GM19395 (cell line): ENCODE measurements at regions not wholly inside any gene's neighbourhood (a gene's known extent, or its start where the extent isn't known, plus 50 kb on each side); places are given as distances from the start of the nearest gene placed in this dataset.
A peak's percentile ranks its signal among the peaks of the same experiment; 100 is the strongest.

Experiments used
- ATAC-seq: cut with Tn5 transposase; IDR thresholded peaks from one replicate; pipeline ENCODE4 v1.9.1; 2021; ENCODE audit warnings: mild to moderate bottlenecking, moderate library complexity; ENCODE audit not compliant: unreplicated experiment

GRCh38 chr21:24294171-24294570 lies 1313.1 kb downstream of the MRPL39 start:
- ATAC-seq = no peak

GRCh38 chr21:24290151-24290833 lies 1317.0 kb downstream of the MRPL39 start:
- ATAC-seq = no peak

- no peak for ATAC-seq
These were observed 1317.7 kb downstream of the MRPL39 start for GRCh38 chr21:24289539-24289938.

GRCh38 chr21:24280596-24280995 lies 1326.7 kb downstream of the MRPL39 start:
- ATAC-seq = no peak

- no peak for ATAC-seq
These were observed 1328.6 kb downstream of the MRPL39 start for GRCh38 chr21:24278711-24279110.

- ATAC-seq = no peak
These were observed 1331.1 kb downstream of the MRPL39 start for GRCh38 chr21:24276204-24276603.

- no peak for ATAC-seq
These were observed 1331.7 kb downstream of the MRPL39 start for GRCh38 chr21:24275616-24276015.

- no peak for ATAC-seq
These were observed 1334.8 kb downstream of the MRPL39 start for GRCh38 chr21:24272521-24272938.

- no peak for ATAC-seq
These were observed 1341.3 kb downstream of the MRPL39 start for GRCh38 chr21:24265987-24266386.

GRCh38 chr21:24260751-24261150 lies 1346.5 kb downstream of the MRPL39 start:
- no peak for ATAC-seq

GRCh38 chr21:24259241-24259640 lies 1348.0 kb downstream of the MRPL39 start:
- ATAC-seq = no peak

- no peak for ATAC-seq
These were observed 1351.7 kb downstream of the MRPL39 start for GRCh38 chr21:24255591-24255990.

GRCh38 chr21:24225431-24225830 lies 1381.8 kb downstream of the MRPL39 start:
- no peak for ATAC-seq

GRCh38 chr21:24224422-24224821 lies 1382.9 kb downstream of the MRPL39 start:
- ATAC-seq = no peak

GRCh38 chr21:24223624-24224023 lies 1383.7 kb downstream of the MRPL39 start:
- ATAC-seq = no peak

- ATAC-seq = no peak
These were observed 1384.6 kb downstream of the MRPL39 start for GRCh38 chr21:24222676-24223075.

GRCh38 chr21:24220446-24220845 lies 1386.8 kb downstream of the MRPL39 start:
- no peak for ATAC-seq

- ATAC-seq = no peak
These were observed 1390.1 kb downstream of the MRPL39 start for GRCh38 chr21:24217151-24217550.

GRCh38 chr21:24210130-24210529 lies 1397.2 kb downstream of the MRPL39 start:
- ATAC-seq = no peak

GRCh38 chr21:24208562-24209260 lies 1398.6 kb downstream of the MRPL39 start:
- no peak for ATAC-seq

- no peak for ATAC-seq
These were observed 1402.0 kb downstream of the MRPL39 start for GRCh38 chr21:24205319-24205718.

- ATAC-seq = no peak
These were observed 1402.6 kb downstream of the MRPL39 start for GRCh38 chr21:24204641-24205040.

- ATAC-seq = peak; percentile 87
These were observed 1407.2 kb downstream of the MRPL39 start for GRCh38 chr21:24200052-24200451.
